H1 (cell line): ENCODE measurements at regions not wholly inside any gene's neighbourhood (a gene's known extent, or its start where the extent isn't known, plus 50 kb on each side); places are given as distances from the start of the nearest gene placed in this dataset.

Source experiments
- CTCF ChIA-PET: fragments of 300-600 bp; sonication (Branson Sonifier 250); formaldehyde crosslinking; loops from one replicate; lab custom pipeline; 2021; ENCODE audit not compliant: partially characterized antibody; lab: Charles Lee
- POLR2A ChIA-PET: fragments of 300-600 bp; sonication (Branson Sonifier 250); formaldehyde crosslinking; loops from one replicate; lab custom pipeline; 2021; ENCODE audit warnings: inconsistent platforms; ENCODE audit not compliant: partially characterized antibody; lab: Charles Lee
- DNase-seq, 2 experiments: peaks; one replicate each; pipeline versions ENCODE4 v3.0.0 to v3.0.0-alpha.2; 2010 to 2022; ENCODE audit warnings: low spot score in 2 of 2, low read depth in 1 of 2, mixed read lengths in 1 of 2
- FAIRE-seq: peaks from 2 replicates; lab custom pipeline; 2011; peaks lifted over from hg19 to GRCh38; lab: Jason Lieb, UNC
- H2AFZ ChIP-seq: 2 replicates; pipeline ENCODE4 v1.8.1; 2012; ENCODE audit warnings: low read length, inconsistent platforms
- H2AK5ac ChIP-seq: 2 replicates; pipeline ENCODE4 v1.6.1; 2013; ENCODE audit warnings: low read depth, low read length
- H2BK120ac ChIP-seq: replicated peaks from 2 replicates; pipeline ENCODE3; 2013; ENCODE audit warnings: low read depth, low read length, inconsistent platforms
- H2BK12ac ChIP-seq: 2 replicates; pipeline ENCODE4 v1.6.1; 2013; ENCODE audit warnings: low read depth, low read length
- H2BK15ac ChIP-seq: 2 replicates; pipeline ENCODE4 v1.6.1; 2013; ENCODE audit warnings: low read length
- H2BK20ac ChIP-seq: 2 replicates; pipeline ENCODE4 v1.6.1; 2013; ENCODE audit warnings: low read length
- H2BK5ac ChIP-seq: 2 replicates; pipeline ENCODE4 v1.6.1; 2013; ENCODE audit warnings: low read depth, low read length
- H3K14ac ChIP-seq: 2 replicates; pipeline ENCODE4 v1.6.1; 2013; ENCODE audit warnings: inconsistent platforms; ENCODE audit not compliant: insufficient read length
- H3K18ac ChIP-seq: 2 replicates; pipeline ENCODE4 v1.6.1; 2013; ENCODE audit warnings: low read length; ENCODE audit errors: extremely low read depth
- H3K23ac ChIP-seq: 2 replicates; pipeline ENCODE4 v1.6.1; 2013; ENCODE audit warnings: inconsistent platforms; ENCODE audit not compliant: insufficient read length
- H3K23me2 ChIP-seq: 2 replicates; pipeline ENCODE4 v1.6.1; 2013; ENCODE audit warnings: low read depth, low read length
- H3K27ac ChIP-seq: 2 replicates; pipeline ENCODE4 v1.6.1; 2011; ENCODE audit warnings: low read depth, low read length, inconsistent platforms
- H3K27me3 ChIP-seq, 4 experiments: replicated peaks in 1 of 4; 1 replicate in 1 of 4; 2 replicates in 3 of 4; pipeline versions ENCODE4 v1.6.1 to v1.8.1; 2011 to 2013; ENCODE audit warnings: low read length in 3 of 4, mild to moderate bottlenecking in 3 of 4, inconsistent platforms in 2 of 4, mixed read lengths in 2 of 4, moderate library complexity in 1 of 4; ENCODE audit not compliant: control insufficient read depth in 3 of 4, insufficient read depth in 3 of 4; ENCODE audit errors: extremely low read depth in 1 of 4
- H3K36me3 ChIP-seq, 4 experiments: 2 replicates each; pipeline versions ENCODE4 v1.6.1 to v1.8.1; 2011 to 2013; ENCODE audit warnings: mild to moderate bottlenecking in 4 of 4, low read length in 3 of 4, moderate library complexity in 2 of 4, control low read depth in 1 of 4, inconsistent platforms in 1 of 4; ENCODE audit not compliant: insufficient read depth in 4 of 4, control insufficient read depth in 2 of 4
- H3K4ac ChIP-seq: replicated peaks from 2 replicates; pipeline ENCODE3; 2013; ENCODE audit warnings: low read length, low read depth, mixed read lengths, inconsistent platforms; ENCODE audit not compliant: insufficient read length
- H3K4me1 ChIP-seq, 4 experiments: replicated peaks in 1 of 4; 1 replicate in 1 of 4; 2 replicates in 3 of 4; pipeline versions ENCODE4 v1.6.1 to v1.8.1; 2011 to 2013; ENCODE audit warnings: low read length in 3 of 4, inconsistent platforms in 2 of 4, mixed read lengths in 1 of 4; ENCODE audit not compliant: insufficient read depth in 4 of 4, control insufficient read depth in 3 of 4
- H3K4me2 ChIP-seq, 2 experiments: 2 replicates each; pipeline versions ENCODE4 v1.6.1 to v1.8.1; 2011 to 2013; ENCODE audit warnings: low read depth in 2 of 2, low read length in 2 of 2, control low read depth in 1 of 2, inconsistent platforms in 1 of 2, mild to moderate bottlenecking in 1 of 2; ENCODE audit not compliant: insufficient read depth in 1 of 2
- H3K4me3 ChIP-seq, 4 experiments: fragments of 200-600, 300-600 bp in 1 of 4; sonication (generic), shearing (Covaris generic), sonication (Bioruptor Twin) in 1 of 4; 2 replicates each; pipeline versions ENCODE4 v1.5.1 to v1.8.1; 2011 to 2016; ENCODE audit warnings: low read length in 4 of 4, low read depth in 3 of 4, control low read depth in 2 of 4, inconsistent platforms in 2 of 4, mild to moderate bottlenecking in 2 of 4, mixed read lengths in 1 of 4, moderate library complexity in 1 of 4; ENCODE audit not compliant: insufficient read depth in 2 of 4; ENCODE audit errors: extremely low read depth in 1 of 4
- H3K56ac ChIP-seq: replicated peaks from 2 replicates; pipeline ENCODE3; 2013; ENCODE audit warnings: low read depth, mild to moderate bottlenecking, mixed read lengths, low read length, inconsistent platforms; ENCODE audit not compliant: insufficient read length
- H3K79me1 ChIP-seq: 2 replicates; pipeline ENCODE4 v1.6.1; 2013; ENCODE audit warnings: low read depth, low read length, control low read depth
- H3K79me2 ChIP-seq, 2 experiments: 2 replicates each; pipeline versions ENCODE4 v1.6.1 to v1.8.1; 2012 to 2013; ENCODE audit warnings: low read length in 2 of 2, mild to moderate bottlenecking in 2 of 2, inconsistent platforms in 1 of 2; ENCODE audit not compliant: insufficient read depth in 2 of 2, control insufficient read depth in 1 of 2
- H3K9ac ChIP-seq, 4 experiments: replicated peaks in 1 of 4; 1 replicate in 1 of 4; 2 replicates in 3 of 4; pipeline versions ENCODE4 v1.6.1 to v1.8.1; 2011 to 2013; ENCODE audit warnings: low read depth in 3 of 4, low read length in 3 of 4, control low read depth in 2 of 4, mild to moderate bottlenecking in 2 of 4, moderate library complexity in 2 of 4, inconsistent platforms in 1 of 4; ENCODE audit errors: extremely low read depth in 1 of 4
- H3K9me3 ChIP-seq, 2 experiments: 2 replicates each; pipeline versions ENCODE4 v1.6.1 to v1.8.1; 2012 to 2013; ENCODE audit warnings: mild to moderate bottlenecking in 2 of 2, moderate library complexity in 2 of 2, control low read depth in 1 of 2, inconsistent platforms in 1 of 2, low read depth in 1 of 2, low read length in 1 of 2, mixed read lengths in 1 of 2; ENCODE audit not compliant: insufficient read depth in 2 of 2
- H4K20me1 ChIP-seq, 2 experiments: replicated peaks in 1 of 2; 2 replicates each; pipeline versions ENCODE3 to v1.8.1; 2011 to 2013; ENCODE audit warnings: inconsistent platforms in 2 of 2, low read length in 2 of 2, mild to moderate bottlenecking in 1 of 2; ENCODE audit not compliant: insufficient read depth in 2 of 2, control insufficient read depth in 1 of 2
- H4K5ac ChIP-seq: 2 replicates; pipeline ENCODE4 v1.6.1; 2013; ENCODE audit warnings: low read length, low read depth, mixed read lengths, inconsistent platforms; ENCODE audit not compliant: insufficient read length
- H4K8ac ChIP-seq: 2 replicates; pipeline ENCODE4 v1.8.0; 2013; ENCODE audit warnings: mild to moderate bottlenecking, moderate library complexity, low read length, inconsistent platforms; ENCODE audit not compliant: insufficient read depth; ENCODE audit errors: extremely low read depth
- H4K91ac ChIP-seq: replicated peaks from 2 replicates; pipeline ENCODE3; 2013; ENCODE audit warnings: low read length, mixed read lengths, inconsistent platforms; ENCODE audit not compliant: insufficient read length
- CHD2 ChIP-seq: IDR thresholded peaks from 2 replicates; pipeline ENCODE4 v1.6.1; 2012; ENCODE audit warnings: low read length, improper control_type of control experiment
- PHF8 ChIP-seq: fragments of 200-600 bp; sonication (generic); conservative IDR thresholded peaks from 2 replicates; pipeline ENCODE4 v1.7.1; 2012; ENCODE audit warnings: low read depth, mild to moderate bottlenecking, inconsistent platforms, low read length, moderate library complexity
- RAD21 ChIP-seq, 2 experiments: IDR thresholded peaks in 1 of 2; conservative IDR thresholded peaks in 1 of 2; 2 replicates each; pipeline ENCODE4 v1.6.1; 2011; ENCODE audit warnings: low read depth in 2 of 2, low read length in 2 of 2, improper control_type of control experiment in 1 of 2, inconsistent platforms in 1 of 2, mild to moderate bottlenecking in 1 of 2, moderate library complexity in 1 of 2
- RXRA ChIP-seq: IDR thresholded peaks from 2 replicates; pipeline ENCODE4 v1.6.1; 2011; ENCODE audit warnings: low read depth, mild to moderate bottlenecking, low read length, moderate library complexity; ENCODE audit not compliant: insufficient read depth
- SAP30 ChIP-seq: fragments of 300-600 bp; sonication (generic); IDR thresholded peaks from 2 replicates; pipeline ENCODE4 v1.7.1; 2012; ENCODE audit warnings: low read length, moderate library complexity, mild to moderate bottlenecking, inconsistent platforms; ENCODE audit not compliant: insufficient read depth, insufficient replicate concordance
- SIRT6 ChIP-seq: IDR thresholded peaks from one replicate; pipeline ENCODE4 v1.7.1; 2012; ENCODE audit warnings: low read length, inconsistent platforms
- SP1 ChIP-seq: IDR thresholded peaks from 2 replicates; pipeline ENCODE4 v1.6.1; 2011; ENCODE audit warnings: low read depth, low read length
- TAF7 ChIP-seq: optimal IDR thresholded peaks from 2 replicates; pipeline ENCODE3; 2011; ENCODE audit warnings: low read depth, mild to moderate bottlenecking, inconsistent platforms, low read length, moderate library complexity, borderline replicate concordance
- TBP ChIP-seq: IDR thresholded peaks from 2 replicates; pipeline ENCODE4 v1.6.1; 2011; ENCODE audit warnings: low read depth, low read length, improper control_type of control experiment
- TCF12 ChIP-seq: IDR thresholded peaks from 2 replicates; pipeline ENCODE4 v1.6.1; 2011; ENCODE audit warnings: low read depth, mild to moderate bottlenecking, low read length
- WGBS, 2 experiments: shearing (Covaris generic) in 1 of 2; methylation state at CpG; one replicate each; pipeline versions ENCODE4 v1.1.6 to v1.1.7; 2013 to 2015; ENCODE audit warnings: low lambda C conversion rate in 2 of 2, mixed read lengths in 2 of 2, inconsistent platforms in 1 of 2, low coverage in 1 of 2, missing lambda C conversion rate in 1 of 2; ENCODE audit not compliant: insufficient replicate concordance in 2 of 2, insufficient coverage in 1 of 2, insufficient read length in 1 of 2; ENCODE audit errors: extremely low coverage in 1 of 2, missing lambda C conversion rate in 1 of 2; 5-methylcytosine and 5-hydroxymethylcytosine counted together
- TF ChIP-seq, protein P1 (sequence below): IDR thresholded peaks from 2 replicates; pipeline ENCODE4 v1.6.1; 2012; ENCODE audit warnings: inconsistent platforms
- TF ChIP-seq, protein P2 (sequence below), 3 experiments: IDR thresholded peaks; 1 replicate in 2 of 3; 2 replicates in 1 of 3; pipeline versions ENCODE4 v1.5.1 to v1.6.1; 2011; ENCODE audit warnings: low read length in 3 of 3, mild to moderate bottlenecking in 3 of 3, inconsistent platforms in 2 of 3, low read depth in 1 of 3, moderate library complexity in 1 of 3; ENCODE audit not compliant: insufficient read depth in 1 of 3; ENCODE audit errors: control extremely low read depth in 1 of 3

DNA sequence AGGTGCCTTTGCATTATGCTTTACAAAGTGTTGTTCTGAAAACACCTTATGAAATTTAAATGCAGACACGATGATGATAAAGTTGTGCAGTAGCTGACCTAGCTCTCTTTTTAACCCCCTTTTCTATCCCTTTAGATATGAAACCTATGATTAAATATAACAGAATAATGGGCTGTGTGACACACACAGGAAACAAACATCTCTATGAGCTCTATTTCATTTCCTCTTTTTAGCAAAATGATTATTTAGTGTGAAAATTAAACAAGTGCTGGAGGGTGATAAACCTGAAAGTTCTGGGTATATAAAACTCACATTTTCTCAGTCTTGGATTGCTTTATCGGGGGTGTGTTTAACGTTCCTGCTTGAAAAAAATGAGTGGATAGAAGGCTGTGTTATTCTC lies 1310.5 kb upstream of the CELF2 start:
- Histone ChIP-seq H3K4me3 (no peak overlapping the region), H3K79me1 (no peaks in the 10 kb centered on the region), H2AK5ac (no peak overlapping the region), H4K91ac (no peak overlapping the region), H3K14ac (no peak overlapping the region), H3K9ac (no peak overlapping the region), H3K9me3 (peaks cover 0 to 2% of the 10 kb centered on the region in 2 experiments; a peak in 1 of 4 replicates), H3K27ac (no peak overlapping the region), H2BK12ac (no peak overlapping the region), H3K23ac (no peak overlapping the region), H2BK20ac (no peak overlapping the region), H3K56ac (no peak overlapping the region), H3K18ac (no peak overlapping the region), H2BK5ac (no peak overlapping the region), H3K79me2 (no peaks in the 10 kb centered on the region), H3K4me1 (no peaks in the 10 kb centered on the region), H3K4me2 (no peak overlapping the region), H4K8ac (no peak overlapping the region), H4K5ac (no peak overlapping the region), H3K36me3 (no peaks in the 10 kb centered on the region), H3K27me3 (no peaks in the 10 kb centered on the region), H2AFZ (no peak overlapping the region), H3K4ac (no peak overlapping the region), H2BK120ac (no peak overlapping the region), H2BK15ac (no peak overlapping the region), H3K23me2 (no peaks in the 10 kb centered on the region), H4K20me1 (no peaks in the 10 kb centered on the region)
- WGBS, 2 experiments: 92% methylated on average over 3 of the region's 3 CpGs; no CpG with 5 or more reads in 1 of the 2 experiments
- CTCF ChIA-PET: no interaction called here
- DNase-seq (no peak), FAIRE-seq (no peak)
- POLR2A ChIA-PET: no interaction called here
- TF ChIP-seq TCF12 (no peak), RAD21 (IDR thresholded peaks at IDR 0.05 in 1 of 2, conservative IDR thresholded peaks at IDR 0.05 in 1 of 2; ENCODE audit: low read depth in 2 of 2, low read length in 2 of 2) (no peak), TBP (no peak), CHD2 (no peak), TAF7 (no peak), SIRT6 (no peak), PHF8 (no peak), SAP30 (no peak), SP1 (no peak), RXRA (no peak)
- TF ChIP-seq, protein P1, sequence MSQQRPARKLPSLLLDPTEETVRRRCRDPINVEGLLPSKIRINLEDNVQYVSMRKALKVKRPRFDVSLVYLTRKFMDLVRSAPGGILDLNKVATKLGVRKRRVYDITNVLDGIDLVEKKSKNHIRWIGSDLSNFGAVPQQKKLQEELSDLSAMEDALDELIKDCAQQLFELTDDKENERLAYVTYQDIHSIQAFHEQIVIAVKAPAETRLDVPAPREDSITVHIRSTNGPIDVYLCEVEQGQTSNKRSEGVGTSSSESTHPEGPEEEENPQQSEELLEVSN: no peak
- TF ChIP-seq, protein P2, sequence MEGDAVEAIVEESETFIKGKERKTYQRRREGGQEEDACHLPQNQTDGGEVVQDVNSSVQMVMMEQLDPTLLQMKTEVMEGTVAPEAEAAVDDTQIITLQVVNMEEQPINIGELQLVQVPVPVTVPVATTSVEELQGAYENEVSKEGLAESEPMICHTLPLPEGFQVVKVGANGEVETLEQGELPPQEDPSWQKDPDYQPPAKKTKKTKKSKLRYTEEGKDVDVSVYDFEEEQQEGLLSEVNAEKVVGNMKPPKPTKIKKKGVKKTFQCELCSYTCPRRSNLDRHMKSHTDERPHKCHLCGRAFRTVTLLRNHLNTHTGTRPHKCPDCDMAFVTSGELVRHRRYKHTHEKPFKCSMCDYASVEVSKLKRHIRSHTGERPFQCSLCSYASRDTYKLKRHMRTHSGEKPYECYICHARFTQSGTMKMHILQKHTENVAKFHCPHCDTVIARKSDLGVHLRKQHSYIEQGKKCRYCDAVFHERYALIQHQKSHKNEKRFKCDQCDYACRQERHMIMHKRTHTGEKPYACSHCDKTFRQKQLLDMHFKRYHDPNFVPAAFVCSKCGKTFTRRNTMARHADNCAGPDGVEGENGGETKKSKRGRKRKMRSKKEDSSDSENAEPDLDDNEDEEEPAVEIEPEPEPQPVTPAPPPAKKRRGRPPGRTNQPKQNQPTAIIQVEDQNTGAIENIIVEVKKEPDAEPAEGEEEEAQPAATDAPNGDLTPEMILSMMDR (IDR thresholded peaks at IDR 0.05; ENCODE audit: control extremely low read depth in 1 of 3, insufficient read depth in 1 of 3, low read depth in 1 of 3, low read length in 3 of 3): no peak
